Liver (tissue), 8 donors: ENCODE measurements at regions not wholly inside any gene's neighbourhood (a gene's known extent, or its start where the extent isn't known, plus 50 kb on each side); places are given as distances from the start of the nearest gene placed in this dataset.

ENCODE experiments used
- DNase-seq: peaks from one replicate; pipeline ENCODE4 v3.0.0-alpha.2; 2017; ENCODE audit warnings: low spot score
- H3K27ac ChIP-seq, 2 donors: one replicate each; pipeline ENCODE4 v1.7.0; 2013; ENCODE audit warnings: inconsistent platforms in 2 of 2, low read length in 2 of 2, control low read depth in 1 of 2, low read depth in 1 of 2, mild to moderate bottlenecking in 1 of 2
- H3K27me3 ChIP-seq, 4 donors: one replicate each; pipeline versions ENCODE4 v1.6.1 to v1.7.0; 2013; ENCODE audit warnings: low read length in 3 of 4, inconsistent platforms in 1 of 4, mild to moderate bottlenecking in 1 of 4, moderate library complexity in 1 of 4; ENCODE audit not compliant: control insufficient read depth in 4 of 4, insufficient read depth in 4 of 4
- H3K36me3 ChIP-seq, 4 donors: one replicate each; pipeline versions ENCODE4 v1.6.1 to v1.7.0; 2013; ENCODE audit warnings: low read length in 3 of 4, mild to moderate bottlenecking in 3 of 4, low read depth in 1 of 4, moderate library complexity in 1 of 4; ENCODE audit not compliant: control insufficient read depth in 4 of 4, insufficient read depth in 3 of 4
- H3K4me1 ChIP-seq, 4 donors: one replicate each; pipeline versions ENCODE4 v1.6.1 to v1.7.0; 2013; ENCODE audit warnings: low read length in 3 of 4, mild to moderate bottlenecking in 3 of 4, moderate library complexity in 1 of 4; ENCODE audit not compliant: control insufficient read depth in 4 of 4, insufficient read depth in 4 of 4
- H3K4me3 ChIP-seq, 3 donors: one replicate each; pipeline versions ENCODE4 v1.6.1 to v1.7.0; 2013; ENCODE audit warnings: low read length in 3 of 3, control low read depth in 1 of 3, low read depth in 1 of 3, mild to moderate bottlenecking in 1 of 3
- H3K9ac ChIP-seq, 2 donors: one replicate each; pipeline ENCODE4 v1.7.0; 2013; ENCODE audit warnings: low read length in 2 of 2, mild to moderate bottlenecking in 2 of 2, moderate library complexity in 2 of 2, control low read depth in 1 of 2, low read depth in 1 of 2
- H3K9me3 ChIP-seq, 4 donors: one replicate each; pipeline versions ENCODE4 v1.6.1 to v1.7.0; 2013; ENCODE audit warnings: low read length in 3 of 4; ENCODE audit not compliant: control insufficient read depth in 4 of 4
- EGR1 ChIP-seq, 2 donors: IDR thresholded peaks; 2 replicates each; pipeline ENCODE4 v1.6.1; 2016 to 2018; ENCODE audit warnings: antibody characterized with exemption in 2 of 2, low read depth in 2 of 2
- FOXA1 ChIP-seq: IDR thresholded peaks from 2 replicates; pipeline ENCODE4 v1.6.1; 2016; ENCODE audit warnings: antibody characterized with exemption
- FOXA2 ChIP-seq: IDR thresholded peaks from 2 replicates; pipeline ENCODE4 v1.6.1; 2016; ENCODE audit warnings: antibody characterized with exemption
- GABPA ChIP-seq, 2 donors: IDR thresholded peaks in 1 of 2; conservative IDR thresholded peaks in 1 of 2; 2 replicates each; pipeline ENCODE4 v1.6.1; 2016; ENCODE audit warnings: antibody characterized with exemption in 2 of 2, mild to moderate bottlenecking in 1 of 2, moderate library complexity in 1 of 2
- HNF4A ChIP-seq, 2 donors: conservative IDR thresholded peaks; 2 replicates each; pipeline ENCODE4 v1.6.1; 2016; ENCODE audit warnings: antibody characterized with exemption in 2 of 2, mild to moderate bottlenecking in 2 of 2
- HNF4G ChIP-seq: IDR thresholded peaks from 2 replicates; pipeline ENCODE4 v1.6.1; 2016; ENCODE audit warnings: antibody characterized with exemption
- JUND ChIP-seq, 2 donors: IDR thresholded peaks; 2 replicates each; pipeline ENCODE4 v1.6.1; 2016; ENCODE audit warnings: antibody characterized with exemption in 2 of 2
- NR2F2 ChIP-seq: IDR thresholded peaks from 2 replicates; pipeline ENCODE4 v1.6.1; 2016; ENCODE audit warnings: antibody characterized with exemption
- RAD21 ChIP-seq, 2 donors: IDR thresholded peaks; 2 replicates each; pipeline ENCODE4 v1.6.1; 2016; ENCODE audit warnings: antibody characterized with exemption in 2 of 2, mild to moderate bottlenecking in 2 of 2
- RXRA ChIP-seq, 2 donors: IDR thresholded peaks; 2 replicates each; pipeline ENCODE4 v1.6.1; 2017 to 2018; ENCODE audit warnings: antibody characterized with exemption in 2 of 2, mild to moderate bottlenecking in 1 of 2
- SP1 ChIP-seq: IDR thresholded peaks from 2 replicates; pipeline ENCODE4 v1.6.1; 2018; ENCODE audit warnings: antibody characterized with exemption, mild to moderate bottlenecking
- TAF1 ChIP-seq: conservative IDR thresholded peaks from 2 replicates; pipeline ENCODE4 v1.6.1; 2016; ENCODE audit warnings: antibody characterized with exemption, mild to moderate bottlenecking
- YY1 ChIP-seq: IDR thresholded peaks from 2 replicates; pipeline ENCODE4 v1.6.1; 2016; ENCODE audit warnings: antibody characterized with exemption, mild to moderate bottlenecking
- WGBS: extraction: QIAGEN DNeasy Blood & Tissue Kit; methylation state at CpG from one replicate; pipeline ENCODE4 v1.1.7; 2013; 5-methylcytosine and 5-hydroxymethylcytosine counted together
- TF ChIP-seq, protein P1 (sequence below): fragments of 150-350 bp; IDR thresholded peaks from 2 replicates; pipeline ENCODE4 v1.5.1; 2017; ENCODE audit warnings: improper control_type of control experiment, low read depth, low read length; ENCODE audit not compliant: missing input control
- TF ChIP-seq, protein P2 (sequence below): IDR thresholded peaks from 2 replicates; pipeline ENCODE4 v1.6.1; 2016; ENCODE audit warnings: antibody characterized with exemption, mild to moderate bottlenecking
- TF ChIP-seq, protein P3 (sequence below): IDR thresholded peaks from 2 replicates; pipeline ENCODE4 v1.6.1; 2016; ENCODE audit warnings: antibody characterized with exemption
- TF ChIP-seq, protein P4 (sequence below): IDR thresholded peaks from 2 replicates; pipeline ENCODE4 v1.6.1; 2016; ENCODE audit warnings: antibody characterized with exemption
- TF ChIP-seq, protein P5 (sequence below): IDR thresholded peaks from 2 replicates; pipeline ENCODE4 v1.6.1; 2016; ENCODE audit warnings: antibody characterized with exemption
- donor health status: healthy.
- donor health status: healthy.
- donor health status: healthy.
- donor health status: healthy.
- donor health status: healthy.

DNA sequence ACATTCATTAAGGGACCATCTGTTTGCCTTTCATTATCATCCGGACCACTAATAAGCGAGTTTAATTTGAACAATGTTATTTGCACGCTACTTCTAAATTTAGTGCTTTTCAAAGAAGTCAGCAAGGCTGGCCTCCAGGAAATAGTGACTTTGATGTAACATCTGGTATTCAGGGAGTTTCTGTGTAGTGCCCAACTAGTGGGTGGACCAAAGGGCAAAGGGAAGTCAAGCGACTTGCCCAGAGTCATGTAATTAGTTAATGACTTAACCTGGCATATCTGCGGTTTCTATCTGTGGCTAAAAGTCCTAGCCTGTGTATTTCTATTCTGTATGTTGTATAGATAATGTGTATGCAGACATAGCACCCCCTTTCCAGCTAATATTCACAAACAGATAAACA lies 56.3 kb upstream of the LCORL start:
- H3K4me1 ChIP-seq, result no peaks in the 10 kb centered on the region
- WGBS, result 82% methylated on average over 5 of the region's 5 CpGs
- peaks cover 0 to 5% (median 2%) of the 10 kb centered on the region in 4 donors for H3K27me3 ChIP-seq
- H3K36me3 ChIP-seq, result no peaks in the 10 kb centered on the region
- no peak for DNase-seq
- H3K9me3 ChIP-seq, result no peaks in the 10 kb centered on the region
- no peak overlapping the region for H3K4me3 ChIP-seq
- no peak overlapping the region for H3K9ac ChIP-seq
- TF ChIP-seq, protein P1, sequence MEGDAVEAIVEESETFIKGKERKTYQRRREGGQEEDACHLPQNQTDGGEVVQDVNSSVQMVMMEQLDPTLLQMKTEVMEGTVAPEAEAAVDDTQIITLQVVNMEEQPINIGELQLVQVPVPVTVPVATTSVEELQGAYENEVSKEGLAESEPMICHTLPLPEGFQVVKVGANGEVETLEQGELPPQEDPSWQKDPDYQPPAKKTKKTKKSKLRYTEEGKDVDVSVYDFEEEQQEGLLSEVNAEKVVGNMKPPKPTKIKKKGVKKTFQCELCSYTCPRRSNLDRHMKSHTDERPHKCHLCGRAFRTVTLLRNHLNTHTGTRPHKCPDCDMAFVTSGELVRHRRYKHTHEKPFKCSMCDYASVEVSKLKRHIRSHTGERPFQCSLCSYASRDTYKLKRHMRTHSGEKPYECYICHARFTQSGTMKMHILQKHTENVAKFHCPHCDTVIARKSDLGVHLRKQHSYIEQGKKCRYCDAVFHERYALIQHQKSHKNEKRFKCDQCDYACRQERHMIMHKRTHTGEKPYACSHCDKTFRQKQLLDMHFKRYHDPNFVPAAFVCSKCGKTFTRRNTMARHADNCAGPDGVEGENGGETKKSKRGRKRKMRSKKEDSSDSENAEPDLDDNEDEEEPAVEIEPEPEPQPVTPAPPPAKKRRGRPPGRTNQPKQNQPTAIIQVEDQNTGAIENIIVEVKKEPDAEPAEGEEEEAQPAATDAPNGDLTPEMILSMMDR, result no peak
- TF ChIP-seq HNF4A (conservative IDR thresholded peaks at IDR 0.05), result no peak
- no peak for TF ChIP-seq YY1
- TF ChIP-seq SP1, result no peak
- no peak for TF ChIP-seq EGR1 (IDR thresholded peaks at IDR 0.05; ENCODE audit: low read depth in 2 of 2)
- TF ChIP-seq JUND (IDR thresholded peaks at IDR 0.05), result no peak
- no peak for TF ChIP-seq RXRA (IDR thresholded peaks at IDR 0.05)
- no peak for TF ChIP-seq RAD21 (IDR thresholded peaks at IDR 0.05)
- no peak for TF ChIP-seq TAF1
- TF ChIP-seq, protein P2, sequence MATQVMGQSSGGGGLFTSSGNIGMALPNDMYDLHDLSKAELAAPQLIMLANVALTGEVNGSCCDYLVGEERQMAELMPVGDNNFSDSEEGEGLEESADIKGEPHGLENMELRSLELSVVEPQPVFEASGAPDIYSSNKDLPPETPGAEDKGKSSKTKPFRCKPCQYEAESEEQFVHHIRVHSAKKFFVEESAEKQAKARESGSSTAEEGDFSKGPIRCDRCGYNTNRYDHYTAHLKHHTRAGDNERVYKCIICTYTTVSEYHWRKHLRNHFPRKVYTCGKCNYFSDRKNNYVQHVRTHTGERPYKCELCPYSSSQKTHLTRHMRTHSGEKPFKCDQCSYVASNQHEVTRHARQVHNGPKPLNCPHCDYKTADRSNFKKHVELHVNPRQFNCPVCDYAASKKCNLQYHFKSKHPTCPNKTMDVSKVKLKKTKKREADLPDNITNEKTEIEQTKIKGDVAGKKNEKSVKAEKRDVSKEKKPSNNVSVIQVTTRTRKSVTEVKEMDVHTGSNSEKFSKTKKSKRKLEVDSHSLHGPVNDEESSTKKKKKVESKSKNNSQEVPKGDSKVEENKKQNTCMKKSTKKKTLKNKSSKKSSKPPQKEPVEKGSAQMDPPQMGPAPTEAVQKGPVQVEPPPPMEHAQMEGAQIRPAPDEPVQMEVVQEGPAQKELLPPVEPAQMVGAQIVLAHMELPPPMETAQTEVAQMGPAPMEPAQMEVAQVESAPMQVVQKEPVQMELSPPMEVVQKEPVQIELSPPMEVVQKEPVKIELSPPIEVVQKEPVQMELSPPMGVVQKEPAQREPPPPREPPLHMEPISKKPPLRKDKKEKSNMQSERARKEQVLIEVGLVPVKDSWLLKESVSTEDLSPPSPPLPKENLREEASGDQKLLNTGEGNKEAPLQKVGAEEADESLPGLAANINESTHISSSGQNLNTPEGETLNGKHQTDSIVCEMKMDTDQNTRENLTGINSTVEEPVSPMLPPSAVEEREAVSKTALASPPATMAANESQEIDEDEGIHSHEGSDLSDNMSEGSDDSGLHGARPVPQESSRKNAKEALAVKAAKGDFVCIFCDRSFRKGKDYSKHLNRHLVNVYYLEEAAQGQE, result no peak
- no peak for TF ChIP-seq NR2F2
- no peak for TF ChIP-seq HNF4G
- TF ChIP-seq, protein P3, sequence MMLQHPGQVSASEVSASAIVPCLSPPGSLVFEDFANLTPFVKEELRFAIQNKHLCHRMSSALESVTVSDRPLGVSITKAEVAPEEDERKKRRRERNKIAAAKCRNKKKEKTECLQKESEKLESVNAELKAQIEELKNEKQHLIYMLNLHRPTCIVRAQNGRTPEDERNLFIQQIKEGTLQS, result no peak
- TF ChIP-seq GABPA (IDR thresholded peaks at IDR 0.05 in 1 of 2, conservative IDR thresholded peaks at IDR 0.05 in 1 of 2), result no peak
- TF ChIP-seq FOXA2, result no peak
- TF ChIP-seq, protein P4, sequence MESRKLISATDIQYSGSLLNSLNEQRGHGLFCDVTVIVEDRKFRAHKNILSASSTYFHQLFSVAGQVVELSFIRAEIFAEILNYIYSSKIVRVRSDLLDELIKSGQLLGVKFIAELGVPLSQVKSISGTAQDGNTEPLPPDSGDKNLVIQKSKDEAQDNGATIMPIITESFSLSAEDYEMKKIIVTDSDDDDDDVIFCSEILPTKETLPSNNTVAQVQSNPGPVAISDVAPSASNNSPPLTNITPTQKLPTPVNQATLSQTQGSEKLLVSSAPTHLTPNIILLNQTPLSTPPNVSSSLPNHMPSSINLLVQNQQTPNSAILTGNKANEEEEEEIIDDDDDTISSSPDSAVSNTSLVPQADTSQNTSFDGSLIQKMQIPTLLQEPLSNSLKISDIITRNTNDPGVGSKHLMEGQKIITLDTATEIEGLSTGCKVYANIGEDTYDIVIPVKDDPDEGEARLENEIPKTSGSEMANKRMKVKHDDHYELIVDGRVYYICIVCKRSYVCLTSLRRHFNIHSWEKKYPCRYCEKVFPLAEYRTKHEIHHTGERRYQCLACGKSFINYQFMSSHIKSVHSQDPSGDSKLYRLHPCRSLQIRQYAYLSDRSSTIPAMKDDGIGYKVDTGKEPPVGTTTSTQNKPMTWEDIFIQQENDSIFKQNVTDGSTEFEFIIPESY, result no peak
- TF ChIP-seq, protein P5, sequence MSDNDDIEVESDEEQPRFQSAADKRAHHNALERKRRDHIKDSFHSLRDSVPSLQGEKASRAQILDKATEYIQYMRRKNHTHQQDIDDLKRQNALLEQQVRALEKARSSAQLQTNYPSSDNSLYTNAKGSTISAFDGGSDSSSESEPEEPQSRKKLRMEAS, result no peak
- no peak for TF ChIP-seq FOXA1
- H3K27ac ChIP-seq, result no peak overlapping the region
